ENCODE measurements at regions not wholly inside any gene's neighbourhood (a gene's known extent, or its start where the extent isn't known, plus 50 kb on each side); places are given as distances from the start of the nearest gene placed in this dataset.

- no peak overlapping the region for H3K4me3 ChIP-seq (ENCODE audit: control insufficient read depth, low read depth, low read length)
- TF ChIP-seq CTCF (IDR thresholded peaks at IDR 0.05; ENCODE audit: control insufficient read depth, insufficient read depth, low read depth, low read length, missing control alignments): no peak
- no peak for DNase-seq (ENCODE audit: low read depth)
These were observed 268.9 kb downstream of the ZNF608 start for GRCh38 chr5:124477577-124477976.

DNA sequence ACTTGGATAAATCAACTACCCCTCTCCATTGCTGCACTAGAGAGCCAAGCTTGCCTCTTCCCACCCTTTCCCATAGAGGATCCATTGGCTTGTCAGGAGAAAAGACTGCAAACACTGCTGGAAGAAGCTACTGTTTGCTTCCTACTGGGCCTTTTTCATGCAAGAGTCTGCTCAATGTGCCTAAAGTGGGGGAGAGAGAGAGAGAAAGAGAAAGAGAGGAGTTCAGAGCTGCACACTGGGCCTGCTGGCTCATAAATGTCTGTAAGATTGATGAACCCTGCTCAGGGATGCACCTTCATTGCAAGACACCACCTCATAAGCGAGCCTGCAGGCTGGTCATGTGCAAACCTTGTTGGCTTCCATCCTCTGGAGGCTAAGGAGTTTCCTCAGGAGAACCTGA lies 269.4 kb downstream of the ZNF608 start:
- no peak for DNase-seq (ENCODE audit: low read depth)
- H3K4me3 ChIP-seq (ENCODE audit: control insufficient read depth, low read depth, low read length): no peak overlapping the region
- no peak for TF ChIP-seq CTCF (IDR thresholded peaks at IDR 0.05; ENCODE audit: control insufficient read depth, insufficient read depth, low read depth, low read length, missing control alignments)

DNA sequence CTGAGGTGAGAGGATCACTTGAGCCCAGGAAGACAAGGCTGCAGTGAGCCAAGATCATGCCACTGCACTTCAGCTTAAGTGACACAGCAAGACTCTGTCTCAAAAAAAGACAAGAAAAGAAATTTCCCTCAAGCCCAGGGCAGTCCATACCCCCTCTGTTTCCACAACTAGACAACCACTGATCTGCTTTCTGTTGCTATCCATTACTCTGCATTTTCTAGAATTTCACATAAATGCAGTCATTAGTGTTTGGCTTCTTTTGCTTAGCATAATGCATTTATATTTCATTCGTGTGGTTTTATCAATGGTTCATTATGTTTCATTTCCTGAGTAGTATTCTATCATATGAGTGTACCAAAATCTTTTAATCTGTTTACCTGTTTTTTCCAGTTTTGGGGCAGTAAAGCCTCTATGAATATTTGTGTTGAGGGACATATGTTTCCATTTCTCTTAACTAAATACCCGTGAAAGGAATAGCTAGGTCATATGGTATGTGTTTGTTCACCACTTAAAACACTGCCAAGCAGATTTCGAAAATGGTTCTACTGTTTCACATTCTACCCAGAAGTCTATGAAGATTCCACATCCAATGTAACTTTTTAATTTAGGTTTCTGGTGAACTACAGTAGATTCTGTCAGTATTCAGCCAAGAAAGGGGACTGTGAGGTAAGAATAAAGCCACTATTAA lies 271.8 kb downstream of the ZNF608 start:
- TF ChIP-seq CTCF (IDR thresholded peaks at IDR 0.05; ENCODE audit: control insufficient read depth, insufficient read depth, low read depth, low read length, missing control alignments): no peak
- no peak for DNase-seq (ENCODE audit: low read depth)
- no peak overlapping the region for H3K4me3 ChIP-seq (ENCODE audit: control insufficient read depth, low read depth, low read length)

- TF ChIP-seq CTCF (IDR thresholded peaks at IDR 0.05; ENCODE audit: control insufficient read depth, insufficient read depth, low read depth, low read length, missing control alignments): no peak
- H3K4me3 ChIP-seq (ENCODE audit: control insufficient read depth, low read depth, low read length): no peak overlapping the region
- DNase-seq (ENCODE audit: low read depth): no peak
These were observed 277.6 kb downstream of the ZNF608 start for GRCh38 chr5:124468671-124469411.

GRCh38 chr5:124467745-124468144 lies 278.7 kb downstream of the ZNF608 start:
- no peak for DNase-seq (ENCODE audit: low read depth)
- no peak overlapping the region for H3K4me3 ChIP-seq (ENCODE audit: control insufficient read depth, low read depth, low read length)
- TF ChIP-seq CTCF (IDR thresholded peaks at IDR 0.05; ENCODE audit: control insufficient read depth, insufficient read depth, low read depth, low read length, missing control alignments): no peak

- no peak overlapping the region for H3K4me3 ChIP-seq (ENCODE audit: control insufficient read depth, low read depth, low read length)
- TF ChIP-seq CTCF (IDR thresholded peaks at IDR 0.05; ENCODE audit: control insufficient read depth, insufficient read depth, low read depth, low read length, missing control alignments): no peak
- DNase-seq (ENCODE audit: low read depth): no peak
These were observed 280.4 kb downstream of the ZNF608 start for GRCh38 chr5:124466011-124466410.
